ENCODE measurements at regions not wholly inside any gene's neighbourhood (a gene's known extent, or its start where the extent isn't known, plus 50 kb on each side); places are given as distances from the start of the nearest gene placed in this dataset.

DNA sequence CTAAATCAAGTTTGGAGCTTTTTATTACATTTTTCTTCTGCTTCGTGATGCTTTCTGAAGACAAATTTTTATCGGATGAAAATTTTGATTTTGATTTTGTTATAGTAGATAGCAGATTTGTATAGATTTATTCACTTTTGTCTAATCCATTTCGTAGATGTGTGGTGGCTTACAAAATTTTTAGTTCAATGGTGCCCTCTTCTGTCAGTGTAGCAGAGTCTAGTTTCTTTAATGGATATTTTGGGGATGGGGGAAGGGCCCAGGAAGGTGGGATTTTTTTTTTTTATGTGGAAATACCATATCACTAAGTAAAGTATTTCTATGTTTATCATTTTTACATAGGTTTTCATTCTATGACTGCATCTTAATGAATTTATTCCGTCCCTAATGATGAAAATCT is 259.9 kb upstream of the TARS1 start:
- no peaks in the 10 kb centered on the region for H3K36me3 ChIP-seq (replicated peaks in 1 of 2; ENCODE audit: control insufficient read depth in 1 of 2, insufficient read depth in 2 of 2, low read length in 2 of 2)
- ChIA-PET POLR2A (no interaction called here), CTCF (ENCODE audit: low intra/inter-chr PET ratio, low total read pairs) (no interaction called here)
- intact Hi-C loops (cut with micrococcal nuclease; ENCODE audit: unreplicated experiment): no loop called here
- H3K79me2 ChIP-seq (ENCODE audit: insufficient read depth, low read length): no peaks in the 10 kb centered on the region
- FAIRE-seq (no peak), ATAC-seq (no peak), DNase-seq (ENCODE audit: low spot score) (no peak)
- WGBS (ENCODE audit: low lambda C conversion rate): 2% methylated on average over 4 of the region's 4 CpGs
- H3K27ac ChIP-seq (ENCODE audit: extremely low read length, insufficient read depth, low read length): no peak overlapping the region
- H3K9me3 ChIP-seq (ENCODE audit: low read length): no peaks in the 10 kb centered on the region
- BruUV-seq (replicated peaks): no TSS peak
- H2AFZ ChIP-seq (ENCODE audit: low read length): no peak overlapping the region
- TF ChIP-seq, protein P1, sequence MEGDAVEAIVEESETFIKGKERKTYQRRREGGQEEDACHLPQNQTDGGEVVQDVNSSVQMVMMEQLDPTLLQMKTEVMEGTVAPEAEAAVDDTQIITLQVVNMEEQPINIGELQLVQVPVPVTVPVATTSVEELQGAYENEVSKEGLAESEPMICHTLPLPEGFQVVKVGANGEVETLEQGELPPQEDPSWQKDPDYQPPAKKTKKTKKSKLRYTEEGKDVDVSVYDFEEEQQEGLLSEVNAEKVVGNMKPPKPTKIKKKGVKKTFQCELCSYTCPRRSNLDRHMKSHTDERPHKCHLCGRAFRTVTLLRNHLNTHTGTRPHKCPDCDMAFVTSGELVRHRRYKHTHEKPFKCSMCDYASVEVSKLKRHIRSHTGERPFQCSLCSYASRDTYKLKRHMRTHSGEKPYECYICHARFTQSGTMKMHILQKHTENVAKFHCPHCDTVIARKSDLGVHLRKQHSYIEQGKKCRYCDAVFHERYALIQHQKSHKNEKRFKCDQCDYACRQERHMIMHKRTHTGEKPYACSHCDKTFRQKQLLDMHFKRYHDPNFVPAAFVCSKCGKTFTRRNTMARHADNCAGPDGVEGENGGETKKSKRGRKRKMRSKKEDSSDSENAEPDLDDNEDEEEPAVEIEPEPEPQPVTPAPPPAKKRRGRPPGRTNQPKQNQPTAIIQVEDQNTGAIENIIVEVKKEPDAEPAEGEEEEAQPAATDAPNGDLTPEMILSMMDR (CRISPR knock-in tag; IDR thresholded peaks at IDR 0.05): peak; percentile 37
- TF ChIP-seq STAT6 (CRISPR knock-in tag; IDR thresholded peaks at IDR 0.05; ENCODE audit: borderline replicate concordance) (no peak), STAG1 (CRISPR knock-in tag; IDR thresholded peaks at IDR 0.05) (peak; percentile 36), TCF7L2 (IDR thresholded peaks at IDR 0.05; ENCODE audit: low read depth, low read length) (no peak)
- H3K4me2 ChIP-seq (ENCODE audit: low read depth, low read length): no peak overlapping the region
- H3K27me3 ChIP-seq (ENCODE audit: control insufficient read depth in 1 of 2, insufficient read depth in 2 of 2, low read length in 2 of 2): no peaks in the 10 kb centered on the region
- no peak overlapping the region for H3K9ac ChIP-seq (ENCODE audit: insufficient read depth, low read depth, low read length)
- no peak overlapping the region for H3K4me3 ChIP-seq (replicated peaks in 1 of 3; ENCODE audit: insufficient read depth in 1 of 3, low read depth in 2 of 3, low read length in 3 of 3)
- H3K4me1 ChIP-seq (ENCODE audit: insufficient read depth, low read length): no peaks in the 10 kb centered on the region
- in situ Hi-C loops (cut with HindIII; ENCODE audit: extremely low pct_ligation_motif_present, low pct_unique_long_range_greater_than_20kb): loop anchor here (25.0 kb wide), 1 partner anchor 469 kb away; the partner anchor contains the start of gene NPR3
- no peaks in the 10 kb centered on the region for H4K20me1 ChIP-seq (ENCODE audit: insufficient read depth, low read length)
